ENCODE measurements at regions not wholly inside any gene's neighbourhood (a gene's known extent, or its start where the extent isn't known, plus 50 kb on each side); places are given as distances from the start of the nearest gene placed in this dataset.

DNA sequence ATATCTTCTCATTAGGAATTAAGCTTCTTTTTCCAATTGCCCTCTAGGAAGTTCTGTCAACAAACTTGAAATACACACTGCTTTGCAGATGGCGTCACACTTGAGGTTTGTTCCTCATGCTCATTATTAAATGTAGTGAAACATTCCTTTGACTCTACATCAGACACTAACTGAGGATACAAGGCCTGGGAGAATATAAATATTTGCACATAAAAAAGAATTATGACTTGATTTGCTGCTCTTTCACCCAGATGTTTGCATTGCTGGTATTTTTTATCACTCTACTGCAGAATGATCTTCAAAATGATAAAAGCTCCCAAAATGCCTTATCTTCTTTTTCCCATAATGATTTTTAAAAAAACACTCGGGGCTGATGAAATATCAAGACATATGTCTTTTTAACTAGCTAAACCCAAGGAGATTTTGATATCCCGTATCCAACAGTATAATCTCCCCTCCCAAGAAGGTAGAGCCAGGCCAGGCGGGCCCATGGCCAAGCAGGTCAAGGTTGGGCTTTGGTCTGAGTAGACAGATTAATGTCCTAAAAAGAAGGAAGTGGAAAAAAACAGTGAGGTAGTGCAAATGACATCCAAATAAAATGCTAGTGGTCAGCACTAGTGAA, 264.6 kb downstream of the HHIPL2 start:
- no peaks in the 10 kb centered on the region for H3K9me3 ChIP-seq (ENCODE audit: control insufficient read depth, insufficient read depth, low read depth, low read length)
- no peak overlapping the region for H3K27ac ChIP-seq (ENCODE audit: extremely low read depth, low read depth, low read length)
- ChIA-PET POLR2A (no interaction called here), CTCF (interaction anchor here (1.2 kb wide), 1 partner anchor 172 kb away, joined by 4 read pairs; no protein-coding TSS in a partner anchor)
- no peaks in the 10 kb centered on the region for H3K36me3 ChIP-seq (ENCODE audit: control insufficient read depth in 2 of 2, insufficient read depth in 1 of 2, low read length in 2 of 2)
- no peak overlapping the region for H3K4me3 ChIP-seq (ENCODE audit: low read depth, low read length)
- TF ChIP-seq ZBTB20 (tag by site-specific recombination; IDR thresholded peaks at IDR 0.05) (no peak), ZNF132 (tag by site-specific recombination; IDR thresholded peaks at IDR 0.05; ENCODE audit: borderline replicate concordance) (no peak), SP7 (tag by site-specific recombination; IDR thresholded peaks at IDR 0.05) (no peak), ZNF394 (tag by site-specific recombination; IDR thresholded peaks at IDR 0.05; ENCODE audit: borderline replicate concordance) (no peak), HOXD13 (CRISPR knock-in tag; IDR thresholded peaks at IDR 0.05; ENCODE audit: borderline replicate concordance) (no peak), ZNF610 (tag by site-specific recombination; IDR thresholded peaks at IDR 0.05; ENCODE audit: borderline replicate concordance) (no peak), ZNF354C (tag by site-specific recombination; IDR thresholded peaks at IDR 0.05; ENCODE audit: borderline replicate concordance, low read depth) (no peak), ZEB2 (tag by site-specific recombination; IDR thresholded peaks at IDR 0.05) (peak; percentile 58), ZNF23 (tag by site-specific recombination; IDR thresholded peaks at IDR 0.05; ENCODE audit: borderline replicate concordance) (no peak), KLF1 (tag by site-specific recombination; IDR thresholded peaks at IDR 0.05) (no peak), ZNF629 (tag by site-specific recombination; IDR thresholded peaks at IDR 0.05) (peak; percentile 52; the same call in 1 of the 2 replicates), GLIS1 (tag by site-specific recombination; IDR thresholded peaks at IDR 0.05) (0 out of 2 replicates have a peak, but pooled peaks have one; percentile 16), ZNF335 (tag by site-specific recombination; conservative IDR thresholded peaks at IDR 0.05) (no peak), FEZF1 (tag by site-specific recombination; IDR thresholded peaks at IDR 0.05) (peak; percentile 13; the same call in 1 of the 2 replicates), BCL11B (tag by site-specific recombination; IDR thresholded peaks at IDR 0.05; ENCODE audit: low read depth) (no peak), ZNF19 (tag by site-specific recombination; IDR thresholded peaks at IDR 0.05; ENCODE audit: low read depth) (no peak), ZNF391 (tag by site-specific recombination; IDR thresholded peaks at IDR 0.05; ENCODE audit: borderline replicate concordance, low read depth) (no peak), ZNF302 (tag by site-specific recombination; IDR thresholded peaks at IDR 0.05; ENCODE audit: low read depth) (no peak), ZNF843 (tag by site-specific recombination; IDR thresholded peaks at IDR 0.05) (0 out of 2 replicates have a peak, but pooled peaks have one; percentile 32), ZNF521 (tag by site-specific recombination; IDR thresholded peaks at IDR 0.05) (no peak), ZNF473 (tag by site-specific recombination; IDR thresholded peaks at IDR 0.05) (no peak), ZNF366 (tag by site-specific recombination; conservative IDR thresholded peaks at IDR 0.05) (peak; percentile 59)
- TF ChIP-seq, protein P1, sequence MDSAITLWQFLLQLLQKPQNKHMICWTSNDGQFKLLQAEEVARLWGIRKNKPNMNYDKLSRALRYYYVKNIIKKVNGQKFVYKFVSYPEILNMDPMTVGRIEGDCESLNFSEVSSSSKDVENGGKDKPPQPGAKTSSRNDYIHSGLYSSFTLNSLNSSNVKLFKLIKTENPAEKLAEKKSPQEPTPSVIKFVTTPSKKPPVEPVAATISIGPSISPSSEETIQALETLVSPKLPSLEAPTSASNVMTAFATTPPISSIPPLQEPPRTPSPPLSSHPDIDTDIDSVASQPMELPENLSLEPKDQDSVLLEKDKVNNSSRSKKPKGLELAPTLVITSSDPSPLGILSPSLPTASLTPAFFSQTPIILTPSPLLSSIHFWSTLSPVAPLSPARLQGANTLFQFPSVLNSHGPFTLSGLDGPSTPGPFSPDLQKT (IDR thresholded peaks at IDR 0.05; ENCODE audit: borderline replicate concordance, low read depth, low read length): no peak
- TF ChIP-seq, protein P2, sequence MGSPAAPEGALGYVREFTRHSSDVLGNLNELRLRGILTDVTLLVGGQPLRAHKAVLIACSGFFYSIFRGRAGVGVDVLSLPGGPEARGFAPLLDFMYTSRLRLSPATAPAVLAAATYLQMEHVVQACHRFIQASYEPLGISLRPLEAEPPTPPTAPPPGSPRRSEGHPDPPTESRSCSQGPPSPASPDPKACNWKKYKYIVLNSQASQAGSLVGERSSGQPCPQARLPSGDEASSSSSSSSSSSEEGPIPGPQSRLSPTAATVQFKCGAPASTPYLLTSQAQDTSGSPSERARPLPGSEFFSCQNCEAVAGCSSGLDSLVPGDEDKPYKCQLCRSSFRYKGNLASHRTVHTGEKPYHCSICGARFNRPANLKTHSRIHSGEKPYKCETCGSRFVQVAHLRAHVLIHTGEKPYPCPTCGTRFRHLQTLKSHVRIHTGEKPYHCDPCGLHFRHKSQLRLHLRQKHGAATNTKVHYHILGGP (tag by site-specific recombination; IDR thresholded peaks at IDR 0.05): peak; percentile 61; the same call in 1 of the 2 replicates
- TF ChIP-seq, protein P3, sequence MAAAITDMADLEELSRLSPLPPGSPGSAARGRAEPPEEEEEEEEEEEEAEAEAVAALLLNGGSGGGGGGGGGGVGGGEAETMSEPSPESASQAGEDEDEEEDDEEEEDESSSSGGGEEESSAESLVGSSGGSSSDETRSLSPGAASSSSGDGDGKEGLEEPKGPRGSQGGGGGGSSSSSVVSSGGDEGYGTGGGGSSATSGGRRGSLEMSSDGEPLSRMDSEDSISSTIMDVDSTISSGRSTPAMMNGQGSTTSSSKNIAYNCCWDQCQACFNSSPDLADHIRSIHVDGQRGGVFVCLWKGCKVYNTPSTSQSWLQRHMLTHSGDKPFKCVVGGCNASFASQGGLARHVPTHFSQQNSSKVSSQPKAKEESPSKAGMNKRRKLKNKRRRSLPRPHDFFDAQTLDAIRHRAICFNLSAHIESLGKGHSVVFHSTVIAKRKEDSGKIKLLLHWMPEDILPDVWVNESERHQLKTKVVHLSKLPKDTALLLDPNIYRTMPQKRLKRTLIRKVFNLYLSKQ (tag by site-specific recombination; IDR thresholded peaks at IDR 0.05; ENCODE audit: borderline replicate concordance): no peak
- TF ChIP-seq, protein P4, sequence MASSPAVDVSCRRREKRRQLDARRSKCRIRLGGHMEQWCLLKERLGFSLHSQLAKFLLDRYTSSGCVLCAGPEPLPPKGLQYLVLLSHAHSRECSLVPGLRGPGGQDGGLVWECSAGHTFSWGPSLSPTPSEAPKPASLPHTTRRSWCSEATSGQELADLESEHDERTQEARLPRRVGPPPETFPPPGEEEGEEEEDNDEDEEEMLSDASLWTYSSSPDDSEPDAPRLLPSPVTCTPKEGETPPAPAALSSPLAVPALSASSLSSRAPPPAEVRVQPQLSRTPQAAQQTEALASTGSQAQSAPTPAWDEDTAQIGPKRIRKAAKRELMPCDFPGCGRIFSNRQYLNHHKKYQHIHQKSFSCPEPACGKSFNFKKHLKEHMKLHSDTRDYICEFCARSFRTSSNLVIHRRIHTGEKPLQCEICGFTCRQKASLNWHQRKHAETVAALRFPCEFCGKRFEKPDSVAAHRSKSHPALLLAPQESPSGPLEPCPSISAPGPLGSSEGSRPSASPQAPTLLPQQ (tag by site-specific recombination; IDR thresholded peaks at IDR 0.05): 0 out of 2 replicates have a peak, but pooled peaks have one; percentile 19
- TF ChIP-seq, protein P5, sequence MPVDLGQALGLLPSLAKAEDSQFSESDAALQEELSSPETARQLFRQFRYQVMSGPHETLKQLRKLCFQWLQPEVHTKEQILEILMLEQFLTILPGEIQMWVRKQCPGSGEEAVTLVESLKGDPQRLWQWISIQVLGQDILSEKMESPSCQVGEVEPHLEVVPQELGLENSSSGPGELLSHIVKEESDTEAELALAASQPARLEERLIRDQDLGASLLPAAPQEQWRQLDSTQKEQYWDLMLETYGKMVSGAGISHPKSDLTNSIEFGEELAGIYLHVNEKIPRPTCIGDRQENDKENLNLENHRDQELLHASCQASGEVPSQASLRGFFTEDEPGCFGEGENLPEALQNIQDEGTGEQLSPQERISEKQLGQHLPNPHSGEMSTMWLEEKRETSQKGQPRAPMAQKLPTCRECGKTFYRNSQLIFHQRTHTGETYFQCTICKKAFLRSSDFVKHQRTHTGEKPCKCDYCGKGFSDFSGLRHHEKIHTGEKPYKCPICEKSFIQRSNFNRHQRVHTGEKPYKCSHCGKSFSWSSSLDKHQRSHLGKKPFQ (tag by site-specific recombination; IDR thresholded peaks at IDR 0.05): no peak
- TF ChIP-seq, protein P6, sequence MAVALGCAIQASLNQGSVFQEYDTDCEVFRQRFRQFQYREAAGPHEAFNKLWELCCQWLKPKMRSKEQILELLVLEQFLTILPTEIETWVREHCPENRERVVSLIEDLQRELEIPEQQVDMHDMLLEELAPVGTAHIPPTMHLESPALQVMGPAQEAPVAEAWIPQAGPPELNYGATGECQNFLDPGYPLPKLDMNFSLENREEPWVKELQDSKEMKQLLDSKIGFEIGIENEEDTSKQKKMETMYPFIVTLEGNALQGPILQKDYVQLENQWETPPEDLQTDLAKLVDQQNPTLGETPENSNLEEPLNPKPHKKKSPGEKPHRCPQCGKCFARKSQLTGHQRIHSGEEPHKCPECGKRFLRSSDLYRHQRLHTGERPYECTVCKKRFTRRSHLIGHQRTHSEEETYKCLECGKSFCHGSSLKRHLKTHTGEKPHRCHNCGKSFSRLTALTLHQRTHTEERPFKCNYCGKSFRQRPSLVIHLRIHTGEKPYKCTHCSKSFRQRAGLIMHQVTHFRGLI (tag by site-specific recombination; IDR thresholded peaks at IDR 0.05): peak; percentile 80
- H3K4me1 ChIP-seq (ENCODE audit: control insufficient read depth, insufficient read depth, low read length): no peaks in the 10 kb centered on the region

Data from HEK293 (cell line).